ENCODE measurements at regions not wholly inside any gene's neighbourhood (a gene's known extent, or its start where the extent isn't known, plus 50 kb on each side); places are given as distances from the start of the nearest gene placed in this dataset.
A peak's percentile ranks its signal among the peaks of the same experiment; 100 is the strongest.

DNA sequence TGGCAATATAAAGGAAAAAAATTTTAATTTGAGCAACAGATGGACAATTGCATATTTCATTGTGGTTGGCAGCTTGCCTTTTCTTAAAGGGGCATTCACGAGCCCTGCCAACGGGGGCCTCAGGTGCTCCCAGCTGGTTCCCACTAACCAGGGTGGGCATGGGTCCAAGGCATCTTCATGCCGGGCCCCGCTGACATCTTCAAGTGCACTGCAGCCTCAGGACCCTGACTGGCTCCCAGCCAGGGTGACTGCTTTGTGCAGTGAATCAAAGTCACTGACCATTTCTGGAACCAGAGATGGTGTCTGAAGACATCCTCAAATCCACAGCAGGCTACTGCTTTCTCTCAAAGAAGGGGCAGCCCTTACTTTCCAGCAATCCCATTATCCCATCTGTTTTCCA lies 275.2 kb upstream of the MGMT start:
- peak in 3 of 5 donors; percentile 23 to 52 (median 25) for DNase-seq
- H3K4me3 ChIP-seq, result no peak overlapping the region
- WGBS, 4 donors, result 4 to 18% (median 6%) methylated on average over 4 of the region's 4 CpGs
- peaks cover 0 to 5% (median 0%) of the 10 kb centered on the region in 9 donors for H3K27me3 ChIP-seq
- peaks cover 0 to 26% (median 0%) of the 10 kb centered on the region in 12 donors for H3K9me3 ChIP-seq
- TF ChIP-seq, protein P1, sequence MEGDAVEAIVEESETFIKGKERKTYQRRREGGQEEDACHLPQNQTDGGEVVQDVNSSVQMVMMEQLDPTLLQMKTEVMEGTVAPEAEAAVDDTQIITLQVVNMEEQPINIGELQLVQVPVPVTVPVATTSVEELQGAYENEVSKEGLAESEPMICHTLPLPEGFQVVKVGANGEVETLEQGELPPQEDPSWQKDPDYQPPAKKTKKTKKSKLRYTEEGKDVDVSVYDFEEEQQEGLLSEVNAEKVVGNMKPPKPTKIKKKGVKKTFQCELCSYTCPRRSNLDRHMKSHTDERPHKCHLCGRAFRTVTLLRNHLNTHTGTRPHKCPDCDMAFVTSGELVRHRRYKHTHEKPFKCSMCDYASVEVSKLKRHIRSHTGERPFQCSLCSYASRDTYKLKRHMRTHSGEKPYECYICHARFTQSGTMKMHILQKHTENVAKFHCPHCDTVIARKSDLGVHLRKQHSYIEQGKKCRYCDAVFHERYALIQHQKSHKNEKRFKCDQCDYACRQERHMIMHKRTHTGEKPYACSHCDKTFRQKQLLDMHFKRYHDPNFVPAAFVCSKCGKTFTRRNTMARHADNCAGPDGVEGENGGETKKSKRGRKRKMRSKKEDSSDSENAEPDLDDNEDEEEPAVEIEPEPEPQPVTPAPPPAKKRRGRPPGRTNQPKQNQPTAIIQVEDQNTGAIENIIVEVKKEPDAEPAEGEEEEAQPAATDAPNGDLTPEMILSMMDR (IDR thresholded peaks at IDR 0.05), result no peak
- no peak for TF ChIP-seq POLR2A (IDR thresholded peaks at IDR 0.05)
- no peaks in the 10 kb centered on the region for H3K36me3 ChIP-seq
- H3K27ac ChIP-seq, result no peak overlapping the region
- ATAC-seq, result no peak
- H3K4me1 ChIP-seq, result peaks cover 0 to 15% (median 2%) of the 10 kb centered on the region in 12 donors
- intact Hi-C loops (cut with DNase I), result no loop called here

DNA sequence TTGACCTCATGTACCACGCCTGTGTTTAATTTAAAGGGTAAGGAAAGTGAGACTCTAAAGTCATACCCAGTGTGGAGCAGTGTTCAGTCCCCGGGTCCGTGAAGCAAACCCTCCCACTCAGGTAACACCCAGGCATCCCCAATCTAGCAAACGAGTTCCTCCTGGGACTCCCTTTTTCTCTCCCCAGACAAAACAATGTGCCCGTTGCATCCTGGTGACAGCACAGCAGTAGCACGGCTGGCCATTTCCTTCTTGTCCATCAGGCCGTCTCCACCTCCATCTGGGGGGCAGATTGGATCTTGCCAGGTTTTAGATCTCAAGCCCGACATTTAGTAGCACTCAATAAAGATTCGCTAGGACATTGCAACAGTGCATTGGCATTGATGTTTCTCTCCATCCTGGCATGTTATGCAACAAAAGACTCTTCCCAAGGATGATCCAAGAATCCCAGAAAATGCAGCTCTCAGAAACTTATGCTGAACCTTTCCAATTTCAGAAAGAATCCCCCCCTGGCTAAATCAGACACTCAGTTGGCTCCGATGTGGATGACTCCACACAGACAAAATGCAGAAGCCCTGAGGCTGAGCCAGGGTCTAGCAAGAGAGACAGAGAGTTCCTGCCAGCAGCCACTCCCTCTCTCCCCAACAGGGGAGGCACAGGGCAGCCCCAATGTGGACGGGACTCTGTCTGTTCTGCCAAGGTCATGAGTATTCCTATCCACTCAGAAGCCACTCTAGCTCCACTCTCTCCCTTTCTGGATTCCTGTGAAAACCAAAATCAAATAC lies 274.5 kb upstream of the MGMT start:
- peaks cover 0 to 5% (median 0%) of the 10 kb centered on the region in 9 donors for H3K27me3 ChIP-seq
- peaks cover 0 to 19% (median 0%) of the 10 kb centered on the region in 12 donors for H3K9me3 ChIP-seq
- no peak overlapping the region for H3K4me3 ChIP-seq
- peak in 3 of 5 donors; percentile 60 to 78 (median 66) for DNase-seq
- 43 to 51% (median 48%) methylated on average over 11 of the region's 11 CpGs for WGBS, 4 donors
- intact Hi-C loops (cut with DNase I), result no loop called here
- H3K4me1 ChIP-seq, result peaks cover 0 to 15% (median 2%) of the 10 kb centered on the region in 12 donors
- peak; percentile 75 to 89 (median 88) for ATAC-seq
- H3K27ac ChIP-seq, result peak overlapping the region in 1 of 12 donors; percentile 22
- no peak for TF ChIP-seq POLR2A (IDR thresholded peaks at IDR 0.05)
- TF ChIP-seq, protein P1 (IDR thresholded peaks at IDR 0.05), result no peak
- no peaks in the 10 kb centered on the region for H3K36me3 ChIP-seq

DNA sequence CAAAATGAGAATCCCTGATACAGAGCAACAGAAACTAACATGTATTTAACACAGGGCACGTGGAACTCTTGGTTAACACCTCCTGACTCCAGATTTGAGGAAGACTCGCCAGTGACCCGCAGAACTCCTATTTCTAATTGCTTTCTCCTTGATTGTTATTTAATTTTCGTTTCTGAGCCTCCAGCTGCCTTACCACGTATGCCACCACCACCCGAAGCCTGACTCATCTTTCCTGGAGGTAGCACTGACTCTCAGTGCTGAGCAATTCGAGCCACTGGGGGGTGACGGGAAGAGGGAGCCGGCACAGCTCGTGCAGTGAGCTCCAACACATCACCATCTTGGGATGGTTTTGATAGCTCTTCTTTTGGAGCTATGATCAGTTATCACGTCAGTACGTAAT lies 273.9 kb upstream of the MGMT start:
- intact Hi-C loops (cut with DNase I), result no loop called here
- H3K9me3 ChIP-seq, result peaks cover 0 to 13% (median 0%) of the 10 kb centered on the region in 12 donors
- no peak overlapping the region for H3K4me3 ChIP-seq
- WGBS, 4 donors, result 68 to 78% (median 76%) methylated on average over 12 of the region's 12 CpGs
- peak in 3 of 4 donors; percentile 22 to 74 (median 48) for ATAC-seq
- H3K4me1 ChIP-seq, result peaks cover 0 to 15% (median 2%) of the 10 kb centered on the region in 12 donors
- H3K27me3 ChIP-seq, result peaks cover 0 to 5% (median 0%) of the 10 kb centered on the region in 9 donors
- no peak for DNase-seq
- H3K36me3 ChIP-seq, result no peaks in the 10 kb centered on the region
- TF ChIP-seq, protein P1 (IDR thresholded peaks at IDR 0.05), result no peak
- no peak for TF ChIP-seq POLR2A (IDR thresholded peaks at IDR 0.05)
- H3K27ac ChIP-seq, result peak overlapping the region in 1 of 12 donors; percentile 22

DNA sequence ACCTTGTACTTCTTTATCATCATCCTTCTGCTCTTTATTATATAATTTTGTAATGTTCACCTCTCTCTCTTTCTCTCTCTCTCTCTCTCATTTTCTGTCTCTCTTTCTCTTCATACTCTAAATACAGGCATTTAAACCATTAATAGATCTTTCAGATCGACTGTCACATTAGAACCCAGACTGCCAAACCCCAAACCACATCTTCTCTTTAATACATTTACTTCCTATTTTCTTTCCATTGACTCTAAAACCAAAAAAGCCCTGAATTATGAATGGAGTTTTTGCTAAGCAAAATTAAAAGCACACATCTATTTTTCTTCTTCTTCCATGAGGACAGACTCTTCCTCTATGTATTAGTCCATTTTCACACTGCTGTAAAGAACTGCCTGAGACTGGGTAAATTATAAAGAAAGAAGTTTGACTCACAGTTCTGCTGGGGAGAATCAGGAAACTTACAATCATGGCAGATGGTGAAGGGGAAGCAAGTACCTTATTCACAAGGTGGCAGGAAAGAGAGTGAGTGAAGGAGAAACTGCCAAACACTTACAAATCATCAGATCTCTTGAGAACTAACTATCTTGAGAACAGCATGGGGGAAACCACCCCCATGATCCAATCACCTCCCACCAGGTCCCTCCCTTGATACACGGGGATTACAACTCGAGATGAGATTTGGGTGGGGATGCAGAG lies 272.7 kb upstream of the MGMT start:
- Histone ChIP-seq H3K27ac (no peak overlapping the region), H3K9me3 (peaks cover 0 to under 1% (median 0%) of the 10 kb centered on the region in 12 donors), H3K4me3 (no peak overlapping the region), H3K27me3 (peaks cover 0 to 5% (median 0%) of the 10 kb centered on the region in 9 donors), H3K36me3 (no peaks in the 10 kb centered on the region), H3K4me1 (peaks cover 0 to 15% (median 2%) of the 10 kb centered on the region in 12 donors)
- DNase-seq (no peak), ATAC-seq (no peak)
- TF ChIP-seq, protein P1 (IDR thresholded peaks at IDR 0.05), result no peak
- intact Hi-C loops (cut with DNase I), result no loop called here
- WGBS, 4 donors, result 76 to 88% (median 81%) methylated on average over 3 of the region's 3 CpGs
